Kidney glomerular epithelial cell (primary cell): ENCODE measurements at regions not wholly inside any gene's neighbourhood (a gene's known extent, or its start where the extent isn't known, plus 50 kb on each side); places are given as distances from the start of the nearest gene placed in this dataset.
"Not testable (repeated sequence)": the region's sequence is repeated elsewhere in the genome, so short reads cannot be mapped to it uniquely, and the experiment has no call there.

ENCODE experiments used
- DNase-seq: peaks from one replicate; lab custom pipeline; 2025; lab: John Stamatoyannopoulos, UW

DNA sequence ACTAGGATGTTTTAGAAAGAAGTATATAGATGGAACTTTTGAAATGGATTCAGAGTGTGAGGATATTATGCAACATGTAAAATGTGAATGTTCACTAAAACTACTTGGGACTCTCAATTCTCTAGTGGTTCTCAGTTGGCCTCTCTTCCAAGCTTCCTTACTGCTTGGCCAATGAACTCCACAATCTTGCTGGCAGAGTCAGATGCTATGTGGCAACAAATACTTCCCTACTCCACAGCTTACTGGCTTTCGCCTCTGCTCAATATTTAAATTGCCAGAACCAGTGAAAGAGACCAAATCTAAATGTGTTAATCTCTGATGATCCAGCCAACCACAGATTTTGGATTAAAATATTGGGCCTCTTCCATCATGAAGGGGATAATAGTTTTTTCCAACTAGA, 138.4 kb downstream of the HTR1B start:
- DNase-seq, result no peak

DNA sequence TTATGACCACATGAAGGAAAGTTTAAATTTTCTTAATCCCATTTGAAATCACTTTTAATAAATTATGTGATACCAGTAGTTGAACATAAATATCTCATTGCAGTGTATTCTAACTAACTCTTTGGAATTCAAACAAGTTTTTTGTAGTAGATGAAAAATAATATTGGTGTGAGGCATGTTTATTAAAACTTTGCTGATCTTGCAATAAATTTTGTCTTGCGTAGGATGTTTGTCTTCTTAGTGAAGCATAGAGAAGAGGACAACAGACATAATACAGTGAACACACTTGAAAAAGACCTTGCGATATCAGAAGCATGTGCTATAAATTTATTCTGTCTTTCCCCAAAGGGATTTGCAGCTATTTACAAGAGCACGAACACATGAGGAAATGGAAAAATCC, 140.7 kb downstream of the HTR1B start:
- no peak for DNase-seq

- no peak for DNase-seq
Observed at GRCh38 chr6:77318256-77318655, 145.0 kb downstream of the HTR1B start.

- peak; percentile 1 for DNase-seq
Observed at GRCh38 chr6:77313595-77313994, 149.7 kb downstream of the HTR1B start.

GRCh38 chr6:77299931-77300330, 163.4 kb downstream of the HTR1B start:
- no peak for DNase-seq

DNA sequence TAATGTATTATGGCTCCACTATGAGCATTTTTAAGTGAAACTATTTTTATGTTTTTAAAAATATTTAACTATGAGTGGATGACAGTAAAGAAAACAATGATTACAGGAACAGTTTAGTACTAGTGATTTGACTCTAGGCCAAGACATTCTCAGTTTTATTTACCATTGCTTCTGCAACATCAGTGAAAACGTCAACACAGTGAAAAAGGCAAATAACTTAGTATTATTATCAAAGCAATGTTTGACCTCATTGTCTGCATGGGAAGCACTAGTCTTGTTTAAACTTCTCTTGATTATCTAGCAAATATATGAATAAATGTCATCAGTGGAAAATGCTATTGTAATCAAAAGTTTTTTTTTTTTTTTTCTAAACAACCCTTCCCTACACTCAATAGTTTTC, 165.0 kb downstream of the HTR1B start:
- no peak for DNase-seq

DNA sequence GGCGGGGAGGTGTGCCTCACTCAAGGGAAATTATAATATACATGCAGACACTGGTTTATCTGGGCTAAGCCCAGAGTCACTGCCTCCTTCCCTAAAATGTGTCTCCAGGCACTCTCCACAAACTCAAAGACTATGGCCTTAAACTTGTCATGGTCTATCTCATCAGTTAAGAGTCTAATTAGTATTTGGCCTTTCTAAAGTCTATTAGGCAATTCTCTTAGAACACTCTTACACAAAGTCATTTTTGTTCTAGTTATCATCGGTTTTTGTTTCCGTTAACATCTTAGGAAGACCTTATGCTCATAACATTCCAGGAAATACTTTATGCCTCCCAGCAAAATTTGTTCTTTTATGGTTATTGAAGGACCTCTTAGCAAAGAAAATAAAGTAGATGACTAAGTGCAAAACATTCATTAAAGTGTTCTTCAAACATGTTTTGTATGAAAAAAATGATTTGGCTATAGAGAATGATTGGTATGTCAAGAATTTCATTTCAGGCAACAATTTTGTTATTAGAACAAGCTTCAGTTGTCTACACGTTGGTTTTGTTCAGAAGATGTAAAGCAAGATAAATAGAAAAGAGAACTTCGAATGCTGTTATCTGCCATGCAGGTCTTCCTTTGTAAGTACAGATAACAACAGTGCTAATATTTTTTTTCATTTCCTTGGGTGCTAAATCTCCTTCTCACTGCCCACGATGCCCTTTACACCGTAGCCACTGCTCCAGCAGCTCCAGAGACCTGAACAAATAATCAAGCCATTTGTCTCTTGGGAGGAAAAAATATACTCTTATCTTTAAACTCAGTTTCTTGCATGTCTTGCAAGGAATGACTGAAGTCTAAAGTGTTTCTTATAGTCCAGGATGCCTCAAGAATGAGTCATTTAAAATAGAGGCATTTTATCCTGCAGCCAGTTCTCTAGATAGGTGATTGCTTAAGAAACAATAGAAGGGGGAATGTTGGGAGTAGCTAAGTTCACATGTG, 170.4 kb downstream of the HTR1B start:
- DNase-seq, result peak; percentile 82

GRCh38 chr6:77290798-77291197, 172.5 kb downstream of the HTR1B start:
- no peak for DNase-seq

DNA sequence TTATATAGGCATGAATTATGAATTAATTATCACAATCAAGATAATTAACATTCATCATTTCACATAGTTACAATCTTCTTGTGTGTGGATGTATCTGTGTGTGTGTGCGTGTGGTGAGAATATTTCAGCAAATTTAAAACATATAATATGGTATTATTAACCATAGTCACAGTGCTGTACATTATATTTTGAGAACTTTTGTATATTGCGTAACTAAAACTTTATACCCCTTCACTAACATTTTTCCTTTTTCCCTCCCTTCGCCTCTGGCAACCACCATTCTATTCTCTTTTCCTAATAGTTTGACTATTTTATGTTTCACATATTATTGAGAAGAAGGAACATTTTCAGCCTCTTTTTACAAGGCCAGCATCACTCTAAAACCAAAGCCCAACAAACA, 176.8 kb downstream of the HTR1B start:
- no peak for DNase-seq

GRCh38 chr6:77273929-77274328, 189.4 kb downstream of the HTR1B start:
- no peak for DNase-seq

GRCh38 chr6:77264970-77265369, 198.3 kb downstream of the HTR1B start:
- DNase-seq, result no peak

- no peak for DNase-seq
Observed at GRCh38 chr6:77263003-77263402, 200.3 kb downstream of the HTR1B start.

DNA sequence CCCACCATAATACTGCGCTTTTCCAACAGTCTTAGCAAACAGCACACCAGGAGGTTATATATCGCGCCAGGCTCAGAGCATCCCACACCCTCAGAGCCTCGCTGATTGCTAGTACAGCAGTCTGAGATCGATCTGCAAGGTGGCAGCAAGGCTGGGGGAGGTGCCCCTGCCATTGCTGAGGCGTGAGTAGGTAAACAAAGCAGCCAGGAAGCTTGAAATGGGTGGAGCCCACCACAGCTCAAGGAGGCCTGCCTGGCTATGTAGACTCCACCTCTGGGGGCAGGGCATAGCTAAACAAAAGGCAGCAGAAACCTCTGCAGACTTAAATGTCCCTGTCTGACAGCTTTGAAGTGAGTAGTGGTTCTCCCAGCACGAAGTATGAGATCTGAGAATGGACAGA, 211.5 kb downstream of the HTR1B start:
- not testable (repeated sequence) for DNase-seq

- no peak for DNase-seq
Observed at GRCh38 chr6:77249560-77249959, 213.7 kb downstream of the HTR1B start.

DNA sequence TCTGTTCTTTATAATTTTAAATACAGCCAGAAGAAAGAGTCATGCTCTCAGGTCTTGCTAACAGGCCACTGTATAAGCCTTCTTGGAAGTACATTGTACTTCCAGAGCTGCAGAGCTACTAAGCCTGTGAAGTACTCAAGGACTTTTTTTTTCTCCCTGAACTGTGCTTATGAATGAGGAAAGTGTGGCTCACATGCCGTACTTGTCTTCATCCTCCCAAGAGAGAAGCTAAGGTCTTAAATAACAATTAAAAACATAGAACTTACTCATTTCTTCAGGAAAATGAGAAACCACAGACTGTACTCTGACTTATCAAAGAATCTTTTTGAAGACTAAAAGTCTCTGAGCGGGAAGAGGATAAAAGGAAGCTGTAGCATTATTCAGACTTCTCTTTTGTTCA, 218.3 kb downstream of the HTR1B start:
- no peak for DNase-seq

DNA sequence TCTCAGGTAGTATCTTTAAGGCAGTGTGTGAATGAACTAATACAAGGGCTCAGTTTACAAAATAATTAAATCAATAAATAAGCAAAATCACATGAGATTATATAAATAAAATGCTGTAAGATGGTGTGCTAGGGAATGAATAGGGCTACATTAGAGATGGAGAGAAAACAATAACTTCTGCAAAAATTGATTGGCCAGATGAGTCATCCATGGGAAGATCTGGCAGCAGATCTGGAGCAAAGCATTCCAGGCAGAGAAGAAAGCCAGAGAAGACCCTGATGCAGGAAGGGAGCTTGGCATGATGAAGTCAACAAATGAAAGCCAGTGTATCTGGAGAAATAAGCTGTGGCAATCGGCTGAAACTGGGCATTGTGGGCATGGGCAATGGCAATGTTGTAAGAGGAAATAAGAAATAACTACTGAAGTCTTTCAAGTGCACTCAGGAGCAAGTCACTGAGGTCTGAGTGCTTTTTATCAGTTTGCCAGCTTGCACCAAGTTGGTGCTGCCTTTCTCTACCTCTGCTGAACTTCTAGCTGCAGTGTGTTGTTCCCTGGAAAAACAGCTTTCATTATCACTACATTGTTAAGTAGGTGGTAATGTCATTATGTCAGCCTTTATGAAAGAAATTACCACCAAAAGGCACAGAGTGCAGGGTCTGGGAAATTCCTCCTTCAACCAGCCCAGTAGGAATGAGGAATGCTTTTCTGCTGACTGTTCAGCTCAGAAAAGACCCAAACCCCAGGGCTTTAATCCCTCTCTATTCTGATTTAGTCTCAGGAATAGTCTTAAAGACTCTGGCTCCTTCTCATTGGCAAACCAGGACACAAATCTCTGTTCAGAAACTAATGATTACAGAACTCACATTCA, 231.6 kb downstream of the HTR1B start:
- DNase-seq, result no peak

- DNase-seq, result no peak
Observed at GRCh38 chr6:77228279-77228678, 235.0 kb downstream of the HTR1B start.

DNA sequence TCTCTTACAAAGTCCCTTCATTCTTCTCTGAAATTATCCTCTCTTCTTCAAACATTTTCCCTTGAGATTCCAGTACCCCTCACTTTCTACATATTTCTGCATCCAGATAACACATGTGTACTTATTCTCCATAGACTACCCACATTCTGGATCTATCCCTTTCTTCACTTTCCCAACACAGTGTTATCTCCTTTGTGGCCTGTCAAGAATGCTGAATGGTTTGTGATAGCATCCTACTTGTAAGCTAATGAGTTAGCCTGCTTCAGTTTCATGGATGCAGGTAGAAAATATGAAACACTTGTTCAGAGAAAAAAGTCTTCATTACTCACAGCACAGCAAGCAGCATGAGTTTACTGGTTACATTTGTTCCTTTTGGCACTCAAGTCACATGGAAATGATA, 245.4 kb downstream of the HTR1B start:
- no peak for DNase-seq

GRCh38 chr6:77205936-77206335, 257.4 kb downstream of the HTR1B start:
- no peak for DNase-seq

- no peak for DNase-seq
Observed at GRCh38 chr6:77204555-77204954, 258.7 kb downstream of the HTR1B start.

DNA sequence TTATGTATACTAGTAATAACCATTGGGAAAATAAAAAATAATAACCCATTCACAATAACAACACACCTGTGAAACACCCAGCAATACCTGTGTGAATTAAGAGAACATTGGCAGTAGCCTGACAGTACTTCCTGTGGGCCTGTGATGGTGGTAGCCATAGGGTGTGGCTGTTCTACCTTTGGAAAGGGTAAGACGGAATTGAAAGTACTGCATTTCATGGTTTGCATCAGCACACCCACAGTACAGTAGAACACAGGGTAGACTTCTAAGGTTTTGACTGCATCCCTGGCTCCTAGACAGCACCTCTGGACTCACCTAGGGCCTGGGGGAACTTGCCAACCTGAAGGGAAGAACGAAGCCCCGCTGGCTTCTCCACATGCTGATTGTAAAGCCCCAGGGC, 279.8 kb downstream of the HTR1B start:
- no peak for DNase-seq

GRCh38 chr6:77181749-77182148, 281.5 kb downstream of the HTR1B start:
- no peak for DNase-seq

GRCh38 chr6:77180326-77180725, 283.0 kb downstream of the HTR1B start:
- no peak for DNase-seq
